GM18868 (cell line): ENCODE measurements at regions not wholly inside any gene's neighbourhood (a gene's known extent, or its start where the extent isn't known, plus 50 kb on each side); places are given as distances from the start of the nearest gene placed in this dataset.

Experiments
- ATAC-seq: cut with Tn5 transposase; IDR thresholded peaks from one replicate; pipeline ENCODE4 v1.9.1; 2021; ENCODE audit warnings: mild to moderate bottlenecking, moderate library complexity; ENCODE audit not compliant: unreplicated experiment

GRCh38 chr6:98779618-98780017 is 54.8 kb upstream of the POU3F2 start:
- ATAC-seq = no peak

DNA sequence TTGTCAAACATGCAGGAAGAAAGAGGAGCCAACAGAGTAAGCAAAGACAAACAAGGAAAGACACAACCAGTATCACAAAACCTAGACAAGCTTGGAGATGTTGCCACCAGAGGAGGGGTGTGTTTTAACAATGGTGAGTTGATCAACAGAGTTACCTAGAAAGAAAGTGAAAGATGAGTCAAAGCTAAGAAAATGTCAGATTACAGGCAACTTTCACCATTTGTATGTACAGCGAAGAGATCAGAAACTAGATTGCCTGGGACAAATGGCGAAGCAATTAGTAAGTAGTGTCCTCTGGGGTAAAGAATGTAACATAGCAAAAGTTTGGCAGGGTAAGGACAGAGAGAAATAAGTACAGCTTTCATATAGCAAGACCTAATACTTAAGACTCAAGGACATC is 51.6 kb upstream of the POU3F2 start:
- ATAC-seq = peak; percentile 61

GRCh38 chr6:98783578-98783977 is 50.8 kb upstream of the POU3F2 start:
- no peak for ATAC-seq
